Endodermal cell (in vitro differentiated cells): ENCODE measurements at regions not wholly inside any gene's neighbourhood (a gene's known extent, or its start where the extent isn't known, plus 50 kb on each side); places are given as distances from the start of the nearest gene placed in this dataset.
A peak's percentile ranks its signal among the peaks of the same experiment; 100 is the strongest.
"Not testable (repeated sequence)": the region's sequence is repeated elsewhere in the genome, so short reads cannot be mapped to it uniquely, and the experiment has no call there.

Source experiments
- DNase-seq: peaks from one replicate; pipeline ENCODE4 v3.0.0-alpha.2; 2017
- H3K27ac ChIP-seq: 2 replicates; pipeline ENCODE4 v1.5.1; 2013; ENCODE audit warnings: mild to moderate bottlenecking, low read depth, low read length, moderate library complexity
- H3K27me3 ChIP-seq: 2 replicates; pipeline ENCODE4 v1.6.1; 2013; ENCODE audit warnings: mild to moderate bottlenecking, low read length, moderate library complexity; ENCODE audit not compliant: insufficient read depth, control insufficient read depth, poor library complexity, severe bottlenecking
- H3K36me3 ChIP-seq: 2 replicates; pipeline ENCODE4 v1.7.0; 2013; ENCODE audit warnings: mild to moderate bottlenecking, low read length, moderate library complexity; ENCODE audit not compliant: control insufficient read depth, insufficient read depth
- H3K4me1 ChIP-seq: one replicate; pipeline ENCODE4 v1.7.0; 2013; ENCODE audit warnings: low read length; ENCODE audit not compliant: control insufficient read depth, insufficient read depth
- H3K4me3 ChIP-seq: 2 replicates; pipeline ENCODE4 v1.5.1; 2013; ENCODE audit warnings: mild to moderate bottlenecking, low read length, moderate library complexity
- H3K9ac ChIP-seq: 2 replicates; pipeline ENCODE4 v1.6.1; 2013; ENCODE audit warnings: mild to moderate bottlenecking, low read length, moderate library complexity; ENCODE audit not compliant: poor library complexity, severe bottlenecking; ENCODE audit errors: extremely low read depth
- H3K9me3 ChIP-seq: 2 replicates; pipeline ENCODE4 v1.6.1; 2013; ENCODE audit warnings: mild to moderate bottlenecking, low read length, moderate library complexity; ENCODE audit not compliant: control insufficient read depth
- H3K27ac Mint-ChIP-seq: 2 replicates; pipeline ENCODE4 v1.8.0; 2020; ENCODE audit warnings: mixed read lengths
- H3K27me3 Mint-ChIP-seq: 2 replicates; pipeline ENCODE4 v1.8.0; 2021; ENCODE audit warnings: mild to moderate bottlenecking, mixed read lengths; ENCODE audit not compliant: insufficient read depth
- H3K36me3 Mint-ChIP-seq: 2 replicates; pipeline ENCODE4 v1.8.0; 2020; ENCODE audit warnings: low read depth, mixed read lengths
- H3K4me1 Mint-ChIP-seq: 2 replicates; pipeline ENCODE4 v1.8.0; 2020; ENCODE audit warnings: mixed read lengths
- H3K4me3 Mint-ChIP-seq: 2 replicates; pipeline ENCODE4 v1.8.0; 2020; ENCODE audit warnings: mild to moderate bottlenecking, moderate library complexity, mixed read lengths
- H3K9me3 Mint-ChIP-seq: 2 replicates; pipeline ENCODE4 v1.8.0; 2020; ENCODE audit warnings: mild to moderate bottlenecking, mixed read lengths
- CTCF ChIP-seq: fragments of 200-600 bp; sonication (generic); conservative IDR thresholded peaks from 2 replicates; pipeline ENCODE4 v1.5.0; 2021; ENCODE audit warnings: antibody characterized with exemption, mild to moderate bottlenecking
- WGBS, 2 experiments: methylation state at CpG; one replicate each; pipeline versions ENCODE4 v1.1.5 to v1.1.7; 2013; ENCODE audit warnings: missing lambda C conversion rate in 2 of 2, mixed read lengths in 1 of 2; ENCODE audit not compliant: insufficient coverage in 1 of 2, insufficient read length in 1 of 2; 5-methylcytosine and 5-hydroxymethylcytosine counted together

GRCh38 chr5:38621331-38621730 lies 64.9 kb upstream of the LIFR start:
- Histone ChIP-seq H3K27me3 (no peaks in the 10 kb centered on the region), H3K9ac (no peak overlapping the region), H3K4me3 (no peak overlapping the region), H3K4me1 (peaks cover 7% of the 10 kb centered on the region), H3K9me3 (peaks cover 33% of the 10 kb centered on the region), H3K27ac (no peak overlapping the region), H3K36me3 (no peaks in the 10 kb centered on the region)
- Mint-ChIP-seq H3K36me3 (no peaks in the 10 kb centered on the region), H3K27me3 (no peaks in the 10 kb centered on the region), H3K4me3 (no peak overlapping the region), H3K27ac (no peak overlapping the region), H3K9me3 (peaks cover 16% of the 10 kb centered on the region), H3K4me1 (peaks cover 23% of the 10 kb centered on the region)
- DNase-seq, result no peak
- no peak for TF ChIP-seq CTCF

DNA sequence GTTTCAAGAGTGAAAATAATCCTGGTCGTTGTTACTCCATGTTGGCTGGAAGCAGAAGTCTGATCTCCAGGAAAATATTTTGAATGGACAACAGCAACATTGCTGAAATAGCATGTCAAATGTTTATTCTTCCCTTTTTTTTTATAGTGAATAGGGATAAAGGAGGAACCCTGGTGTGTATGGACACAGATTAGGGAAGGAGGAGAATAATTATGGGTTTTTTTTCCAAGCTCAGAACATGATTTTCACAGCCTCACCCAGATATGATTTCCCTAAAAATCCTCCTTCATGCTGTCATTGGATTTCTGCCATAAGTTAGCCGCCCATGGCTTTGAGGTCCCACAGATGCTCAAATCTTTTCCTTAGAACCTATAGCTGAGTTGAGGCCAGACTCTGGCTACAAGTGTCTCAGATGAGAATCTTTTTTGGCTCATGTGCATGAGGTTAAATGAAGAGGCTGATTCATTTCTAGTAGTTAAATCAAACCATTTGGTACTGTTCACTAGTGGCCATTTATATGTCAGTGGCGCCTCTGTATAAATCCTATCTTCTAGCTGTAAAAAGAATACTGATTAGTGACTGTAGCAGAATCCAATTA lies 65.5 kb upstream of the LIFR start:
- Mint-ChIP-seq H3K4me3 (no peak overlapping the region), H3K4me1 (peaks cover 23% of the 10 kb centered on the region), H3K9me3 (peaks cover 18% of the 10 kb centered on the region), H3K27me3 (no peaks in the 10 kb centered on the region), H3K27ac (no peak overlapping the region), H3K36me3 (no peaks in the 10 kb centered on the region)
- Histone ChIP-seq H3K9ac (no peak overlapping the region), H3K27ac (no peak overlapping the region), H3K9me3 (peaks cover 33% of the 10 kb centered on the region), H3K36me3 (no peaks in the 10 kb centered on the region), H3K27me3 (no peaks in the 10 kb centered on the region), H3K4me1 (peaks cover 7% of the 10 kb centered on the region), H3K4me3 (no peak overlapping the region)
- no peak for TF ChIP-seq CTCF
- DNase-seq, result no peak
- WGBS, 2 experiments, result 92% methylated on average over 2 to 3 of the region's 3 CpGs

DNA sequence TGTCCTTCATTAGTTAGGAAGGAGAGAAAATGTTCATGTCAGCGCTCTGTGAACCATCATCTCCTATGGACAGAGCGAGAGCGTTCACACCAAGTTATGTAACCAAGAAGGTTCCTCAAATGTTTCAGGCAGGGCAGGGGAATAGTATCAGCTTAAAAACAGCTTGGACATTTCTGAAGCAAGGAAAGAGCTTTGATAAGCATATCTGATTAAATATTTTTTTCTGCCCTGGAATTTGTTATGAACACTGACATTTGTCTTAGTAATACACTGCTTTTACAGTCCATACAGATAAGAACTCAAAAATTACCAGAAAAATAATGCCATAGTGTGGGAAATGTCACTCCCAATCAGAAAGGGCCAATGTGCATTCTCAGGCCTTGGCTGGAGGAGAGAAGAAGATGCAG lies 66.3 kb upstream of the LIFR start:
- no peak for TF ChIP-seq CTCF
- Mint-ChIP-seq H3K27ac (no peak overlapping the region), H3K27me3 (no peaks in the 10 kb centered on the region), H3K4me1 (peaks cover 23% of the 10 kb centered on the region), H3K9me3 (peaks cover 18% of the 10 kb centered on the region), H3K36me3 (no peaks in the 10 kb centered on the region), H3K4me3 (no peak overlapping the region)
- Histone ChIP-seq H3K4me1 (peaks cover 7% of the 10 kb centered on the region), H3K9ac (no peak overlapping the region), H3K27me3 (no peaks in the 10 kb centered on the region), H3K36me3 (no peaks in the 10 kb centered on the region), H3K4me3 (no peak overlapping the region), H3K27ac (no peak overlapping the region), H3K9me3 (peaks cover 25% of the 10 kb centered on the region)
- 96 to 97% methylated on average over 3 of the region's 3 CpGs for WGBS, 2 experiments
- DNase-seq, result peak; percentile 10

GRCh38 chr5:38624541-38624940 lies 68.1 kb upstream of the LIFR start:
- H3K4me1 ChIP-seq, H3K9me3 ChIP-seq, H3K4me3 Mint-ChIP-seq, H3K27ac ChIP-seq, H3K4me3 ChIP-seq, H3K36me3 ChIP-seq, H3K27ac Mint-ChIP-seq, H3K27me3 Mint-ChIP-seq, H3K9ac ChIP-seq, DNase-seq, H3K27me3 ChIP-seq, H3K36me3 Mint-ChIP-seq: not testable (repeated sequence)
- Mint-ChIP-seq H3K9me3 (peaks cover 21% of the 10 kb centered on the region), H3K4me1 (peaks cover 23% of the 10 kb centered on the region)
- 81 to 95% methylated on average over 11 to 12 of the region's 12 CpGs for WGBS, 2 experiments

- H3K4me3 Mint-ChIP-seq, result not testable (repeated sequence)
Observed at GRCh38 chr5:38631376-38631775, 74.9 kb upstream of the LIFR start.

More at GRCh38 chr5:38631376-38631775, 74.9 kb upstream of the LIFR start:
- 53 to 88% methylated on average over 3 to 24 of the region's 24 CpGs for WGBS, 2 experiments
- not testable (repeated sequence) for H3K27me3 ChIP-seq, H3K27me3 Mint-ChIP-seq, H3K27ac ChIP-seq, H3K4me1 Mint-ChIP-seq, H3K27ac Mint-ChIP-seq, H3K9ac ChIP-seq, H3K36me3 ChIP-seq, H3K4me1 ChIP-seq, DNase-seq
- Histone ChIP-seq H3K9me3 (peaks cover 22% of the 10 kb centered on the region), H3K4me3 (peak overlapping the region; percentile 21)
- Mint-ChIP-seq H3K9me3 (peaks cover 44% of the 10 kb centered on the region), H3K36me3 (peaks cover 12% of the 10 kb centered on the region)
